Thyroid gland (tissue), 4 donors: ENCODE measurements at regions not wholly inside any gene's neighbourhood (a gene's known extent, or its start where the extent isn't known, plus 50 kb on each side); places are given as distances from the start of the nearest gene placed in this dataset.
"Not testable (repeated sequence)": the region's sequence is repeated elsewhere in the genome, so short reads cannot be mapped to it uniquely, and the experiment has no call there.

Experiments used
- DNase-seq, 2 donors: peaks; one replicate each; pipeline ENCODE4 v3.0.0-alpha.2; 2019
- H3K27ac ChIP-seq, 3 donors: fragments of 200-600 bp; sonication (generic); 1 replicate in 2 of 3; 2 replicates in 1 of 3; pipeline ENCODE4 v1.5.1; 2016 to 2019; ENCODE audit warnings: mild to moderate bottlenecking in 1 of 3, moderate library complexity in 1 of 3
- H3K27me3 ChIP-seq: fragments of 200-600 bp; sonication (generic); one replicate; pipeline ENCODE4 v1.5.1; 2019
- H3K36me3 ChIP-seq, 2 donors: fragments of 200-600 bp; sonication (generic); one replicate each; pipeline ENCODE4 v1.5.1; 2016 to 2019
- H3K4me1 ChIP-seq, 2 donors: fragments of 200-600 bp; sonication (generic); one replicate each; pipeline ENCODE4 v1.5.1; 2017 to 2019
- H3K4me3 ChIP-seq, 3 donors: fragments of 200-600 bp; sonication (generic); replicated peaks in 1 of 3; 1 replicate in 2 of 3; 2 replicates in 1 of 3; pipeline ENCODE4 v1.5.1; 2016; ENCODE audit warnings: mild to moderate bottlenecking in 1 of 3
- H3K9me3 ChIP-seq: fragments of 200-600 bp; sonication (generic); one replicate; pipeline ENCODE4 v1.5.1; 2017
- CTCF ChIP-seq, 6 experiments: fragments of 200-600 bp in 3 of 6; fragments of 450-650 bp in 3 of 6; sonication (generic) in 3 of 6; IDR thresholded peaks; one replicate each; pipeline ENCODE4 v1.5.1; 2016 to 2019; ENCODE audit warnings: antibody characterized with exemption in 6 of 6, mild to moderate bottlenecking in 2 of 6, inconsistent platforms in 1 of 6, moderate library complexity in 1 of 6
- POLR2A ChIP-seq, 2 donors: fragments of 450-650 bp; IDR thresholded peaks; one replicate each; pipeline ENCODE4 v1.6.1; 2017; ENCODE audit warnings: antibody characterized with exemption in 2 of 2, mild to moderate bottlenecking in 2 of 2, moderate library complexity in 1 of 2
- WGBS, 2 donors: methylation state at CpG; one replicate each; pipeline ENCODE4 v1.1.5; 2017; 5-methylcytosine and 5-hydroxymethylcytosine counted together
- intact Hi-C: fragments of 100-400 bp; cut with DNase I; formaldehyde crosslinking; loops from one replicate; pipeline ENCODE4 v1.15.1; 2023

- no peak overlapping the region for H3K4me3 ChIP-seq
- DNase-seq: no peak
- no peak overlapping the region for H3K27ac ChIP-seq
- H3K27me3 ChIP-seq: no peaks in the 10 kb centered on the region
- no peaks in the 10 kb centered on the region for H3K36me3 ChIP-seq
- TF ChIP-seq CTCF (IDR thresholded peaks at IDR 0.05) (no peak), POLR2A (IDR thresholded peaks at IDR 0.05) (no peak)
- intact Hi-C loops: no loop called here
- WGBS, 2 donors: 72 to 76% methylated on average over 1 of the region's 1 CpG
- H3K4me1 ChIP-seq: no peaks in the 10 kb centered on the region
- no peaks in the 10 kb centered on the region for H3K9me3 ChIP-seq
Measured at GRCh38 chr6:82795940-82796339, 269.7 kb downstream of the UBE3D start.

- no peaks in the 10 kb centered on the region for H3K27me3 ChIP-seq
- H3K4me3 ChIP-seq: no peak overlapping the region
- H3K36me3 ChIP-seq: no peaks in the 10 kb centered on the region
- H3K9me3 ChIP-seq: no peaks in the 10 kb centered on the region
- no peak for TF ChIP-seq CTCF (IDR thresholded peaks at IDR 0.05)
- DNase-seq: no peak
- no peak overlapping the region for H3K27ac ChIP-seq
- H3K4me1 ChIP-seq: no peaks in the 10 kb centered on the region
- WGBS, 2 donors: 90 to 97% methylated on average over 2 of the region's 2 CpGs
- intact Hi-C loops: no loop called here
Measured at GRCh38 chr6:82801083-82801482, 264.6 kb downstream of the UBE3D start.

GRCh38 chr6:82816243-82816642 lies 249.4 kb downstream of the UBE3D start:
- intact Hi-C loops, H3K4me1 ChIP-seq, H3K4me3 ChIP-seq, H3K36me3 ChIP-seq, H3K9me3 ChIP-seq, H3K27me3 ChIP-seq, H3K27ac ChIP-seq, DNase-seq: not testable (repeated sequence)

GRCh38 chr6:82818727-82819126 lies 246.9 kb downstream of the UBE3D start:
- intact Hi-C loops: no loop called here
- no peak for TF ChIP-seq CTCF (IDR thresholded peaks at IDR 0.05)
- TF ChIP-seq POLR2A (IDR thresholded peaks at IDR 0.05): no peak
- 52 to 59% methylated on average over 3 of the region's 3 CpGs for WGBS, 2 donors
- DNase-seq: no peak
- Histone ChIP-seq H3K4me1 (no peaks in the 10 kb centered on the region), H3K9me3 (no peaks in the 10 kb centered on the region), H3K27me3 (no peaks in the 10 kb centered on the region), H3K36me3 (no peaks in the 10 kb centered on the region), H3K4me3 (no peak overlapping the region), H3K27ac (no peak overlapping the region)

GRCh38 chr6:82823361-82823760 lies 242.3 kb downstream of the UBE3D start:
- intact Hi-C loops: no loop called here

More at GRCh38 chr6:82823361-82823760, 242.3 kb downstream of the UBE3D start:
- no peak for DNase-seq
- Histone ChIP-seq H3K4me3 (no peak overlapping the region), H3K4me1 (no peaks in the 10 kb centered on the region), H3K9me3 (no peaks in the 10 kb centered on the region), H3K27me3 (no peaks in the 10 kb centered on the region), H3K36me3 (no peaks in the 10 kb centered on the region), H3K27ac (no peak overlapping the region)
- TF ChIP-seq CTCF (IDR thresholded peaks at IDR 0.05) (no peak), POLR2A (IDR thresholded peaks at IDR 0.05) (no peak)
